DND-41 (cell line): ENCODE measurements at regions not wholly inside any gene's neighbourhood (a gene's known extent, or its start where the extent isn't known, plus 50 kb on each side); places are given as distances from the start of the nearest gene placed in this dataset.

Experiments used
- CTCF ChIP-seq: IDR thresholded peaks from 2 replicates; pipeline ENCODE4 v1.5.1; 2012; ENCODE audit warnings: borderline replicate concordance, low read length, moderate library complexity, mild to moderate bottlenecking; ENCODE audit not compliant: poor library complexity, severe bottlenecking; ENCODE audit errors: extremely low read depth
- EZH2 ChIP-seq: IDR thresholded peaks from 3 replicates; pipeline ENCODE4 v1.6.1; 2012; ENCODE audit warnings: borderline replicate concordance, low read depth, mild to moderate bottlenecking, moderate library complexity, low read length, inconsistent platforms; ENCODE audit not compliant: severe bottlenecking

DNA sequence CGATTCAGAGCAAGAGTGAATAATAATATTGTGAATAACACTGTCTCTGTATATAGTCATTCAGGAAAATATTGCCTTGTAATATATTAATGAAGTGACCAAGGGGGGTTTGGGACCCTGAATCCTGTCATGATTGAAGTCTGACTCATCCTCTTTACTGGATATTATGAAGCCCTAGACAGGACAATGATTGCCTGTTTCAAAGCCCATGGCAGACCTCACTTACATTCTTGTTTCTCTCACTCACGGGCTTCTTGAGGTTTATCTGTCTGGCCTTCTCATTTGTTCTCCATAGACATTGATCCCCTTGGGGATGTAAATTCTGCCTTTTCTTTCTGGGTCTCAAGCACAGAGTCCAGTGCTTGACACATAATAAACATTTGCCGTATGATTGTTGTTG, 449.3 kb upstream of the THRB start:
- TF ChIP-seq CTCF (no peak), EZH2 (no peak)
